Ectodermal cell (in vitro differentiated cells): ENCODE measurements at regions not wholly inside any gene's neighbourhood (a gene's known extent, or its start where the extent isn't known, plus 50 kb on each side); places are given as distances from the start of the nearest gene placed in this dataset.

ENCODE experiments used
- H3K27ac ChIP-seq: 2 replicates; pipeline ENCODE4 v1.7.0; 2013; ENCODE audit warnings: mild to moderate bottlenecking, low read depth, low read length; ENCODE audit not compliant: insufficient read depth, poor library complexity, severe bottlenecking
- H3K27me3 ChIP-seq: 2 replicates; pipeline ENCODE4 v1.7.0; 2013; ENCODE audit warnings: mild to moderate bottlenecking, low read length; ENCODE audit not compliant: insufficient read depth, control insufficient read depth, poor library complexity, severe bottlenecking
- H3K36me3 ChIP-seq: one replicate; pipeline ENCODE4 v1.7.0; 2013; ENCODE audit warnings: low read length; ENCODE audit not compliant: control insufficient read depth, insufficient read depth
- H3K4me1 ChIP-seq: one replicate; pipeline ENCODE4 v1.7.0; 2013; ENCODE audit warnings: low read length; ENCODE audit not compliant: control insufficient read depth, insufficient read depth
- H3K4me3 ChIP-seq: 2 replicates; pipeline ENCODE4 v1.7.0; 2013; ENCODE audit warnings: low read depth, low read length, control low read depth; ENCODE audit not compliant: insufficient read depth
- H3K9me3 ChIP-seq: 2 replicates; pipeline ENCODE4 v1.7.0; 2013; ENCODE audit warnings: mild to moderate bottlenecking, low read length, moderate library complexity; ENCODE audit not compliant: control insufficient read depth
- WGBS, 2 experiments: methylation state at CpG; one replicate each; pipeline ENCODE4 v1.1.7; 2013; ENCODE audit warnings: missing lambda C conversion rate in 2 of 2; 5-methylcytosine and 5-hydroxymethylcytosine counted together

GRCh38 chr5:139733698-139734538 lies 61.7 kb upstream of the PSD2 start:
- Histone ChIP-seq H3K27ac (peak overlapping the region; percentile 84), H3K4me1 (peaks cover 7% of the 10 kb centered on the region), H3K9me3 (no peaks in the 10 kb centered on the region), H3K4me3 (no peak overlapping the region), H3K27me3 (no peaks in the 10 kb centered on the region), H3K36me3 (no peaks in the 10 kb centered on the region)
- WGBS, 2 experiments, result 80% methylated on average over 22 of the region's 22 CpGs

DNA sequence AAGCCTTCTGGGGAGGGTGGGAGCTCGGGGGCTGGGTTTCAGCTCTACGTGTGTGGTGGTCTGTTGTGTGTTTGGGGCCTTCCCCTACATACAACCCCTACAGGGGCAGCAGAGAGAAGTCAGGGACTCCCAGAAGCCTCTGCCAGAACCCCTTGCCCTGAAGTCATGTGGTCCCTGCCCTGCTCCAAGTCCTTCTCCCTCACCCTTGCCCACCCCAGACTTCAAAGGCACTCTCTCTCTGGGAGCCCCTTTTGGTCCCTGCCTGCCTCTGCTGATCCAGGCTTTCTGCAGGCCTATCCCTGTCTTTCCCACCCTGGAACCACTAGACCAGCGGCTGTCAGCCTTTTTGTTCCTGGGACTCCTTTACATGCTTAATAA lies 61.1 kb upstream of the PSD2 start:
- Histone ChIP-seq H3K27me3 (no peaks in the 10 kb centered on the region), H3K27ac (peak overlapping the region; percentile 2), H3K9me3 (no peaks in the 10 kb centered on the region), H3K36me3 (no peaks in the 10 kb centered on the region), H3K4me1 (peaks cover 7% of the 10 kb centered on the region), H3K4me3 (no peak overlapping the region)
- 89 to 92% methylated on average over 1 of the region's 3 CpGs for WGBS, 2 experiments

GRCh38 chr5:139738193-139739149 lies 57.1 kb upstream of the PSD2 start:
- Histone ChIP-seq H3K9me3 (no peaks in the 10 kb centered on the region), H3K4me1 (peaks cover 15% of the 10 kb centered on the region), H3K27ac (no peak overlapping the region), H3K36me3 (no peaks in the 10 kb centered on the region), H3K27me3 (no peaks in the 10 kb centered on the region), H3K4me3 (no peak overlapping the region)
- WGBS, 2 experiments, result 88 to 89% methylated on average over 15 of the region's 15 CpGs

DNA sequence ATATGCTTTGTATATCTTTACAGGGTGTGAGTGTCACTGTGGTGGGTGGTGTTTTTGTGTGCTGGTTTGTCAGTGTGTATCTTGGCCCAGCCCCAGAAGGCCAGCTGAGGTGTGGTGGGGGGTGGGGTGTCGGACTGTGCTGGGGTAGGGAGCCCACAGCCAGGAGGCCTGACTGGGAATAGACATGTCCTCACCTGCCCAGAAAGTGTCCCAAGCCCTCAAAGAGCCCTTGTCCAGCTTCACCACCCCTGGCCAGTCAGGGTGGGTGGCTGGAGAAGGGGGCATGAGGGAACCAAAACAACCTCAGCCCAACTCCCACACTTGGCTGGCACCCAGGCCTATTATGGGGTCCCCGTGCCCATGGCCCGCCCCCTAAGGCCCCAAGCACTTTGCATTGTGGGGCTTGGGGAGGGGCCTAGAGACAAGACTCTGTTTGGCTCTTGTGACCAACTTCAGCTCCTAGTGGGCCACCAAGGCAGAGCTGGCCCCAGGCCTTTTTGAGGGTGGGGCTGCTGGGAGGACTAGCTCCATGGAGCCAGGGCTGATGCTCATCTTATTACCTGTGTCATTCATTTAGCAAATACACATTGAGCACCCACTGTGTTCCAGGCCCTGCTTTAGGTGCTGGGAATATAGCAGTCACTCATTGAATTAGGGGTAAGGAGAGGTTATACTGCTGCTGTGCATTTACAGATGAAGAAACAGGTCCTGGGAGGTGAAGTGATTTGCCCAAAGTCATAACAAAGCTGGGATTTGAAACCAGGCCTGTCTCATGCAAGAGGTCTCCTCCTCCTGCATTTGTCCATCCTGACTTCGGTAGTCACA lies 56.2 kb upstream of the PSD2 start:
- H3K4me1 ChIP-seq, result peaks cover 11% of the 10 kb centered on the region
- no peaks in the 10 kb centered on the region for H3K9me3 ChIP-seq
- 90 to 96% methylated on average over 4 of the region's 4 CpGs for WGBS, 2 experiments
- no peak overlapping the region for H3K27ac ChIP-seq
- no peak overlapping the region for H3K4me3 ChIP-seq
- peaks cover 6% of the 10 kb centered on the region for H3K27me3 ChIP-seq
- H3K36me3 ChIP-seq, result no peaks in the 10 kb centered on the region

GRCh38 chr5:139740138-139740991 lies 55.2 kb upstream of the PSD2 start:
- Histone ChIP-seq H3K36me3 (no peaks in the 10 kb centered on the region), H3K27me3 (peaks cover 13% of the 10 kb centered on the region), H3K9me3 (no peaks in the 10 kb centered on the region), H3K4me3 (no peak overlapping the region), H3K27ac (no peak overlapping the region), H3K4me1 (peaks cover 19% of the 10 kb centered on the region)
- 90 to 91% methylated on average over 19 of the region's 19 CpGs for WGBS, 2 experiments

DNA sequence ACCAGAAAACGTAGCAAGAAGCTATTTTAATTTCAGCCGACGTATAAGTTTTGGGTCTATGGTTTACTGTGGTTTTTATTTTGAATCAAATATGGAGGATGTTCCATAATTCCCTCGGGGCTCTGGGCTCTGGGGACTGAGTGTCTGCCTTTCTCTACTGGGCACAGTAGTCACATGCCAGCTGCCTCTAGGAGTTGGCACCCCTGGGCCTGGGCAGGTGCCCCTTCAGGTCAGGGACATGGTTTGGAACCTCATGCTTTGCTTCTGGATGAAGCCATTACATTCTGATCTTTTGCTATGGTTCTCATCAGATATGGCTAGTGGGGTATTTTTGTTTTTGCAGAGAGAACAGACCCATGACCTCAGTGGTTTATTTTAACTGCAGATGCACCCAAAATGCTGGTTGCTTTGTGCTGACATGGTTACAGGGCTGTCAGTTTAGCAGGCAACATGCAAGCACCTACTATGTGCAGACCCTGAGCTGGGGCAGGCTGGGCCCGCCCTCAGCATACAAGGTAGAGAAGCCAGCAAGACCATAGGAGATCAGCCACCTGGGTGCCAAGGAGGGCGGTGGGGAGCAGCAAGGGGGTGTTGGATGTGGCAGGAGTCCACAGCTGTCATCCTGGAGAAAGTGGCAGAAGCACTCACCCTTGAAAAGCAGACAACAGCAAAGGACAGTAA lies 54.5 kb upstream of the PSD2 start:
- H3K27ac ChIP-seq, result no peak overlapping the region
- H3K4me1 ChIP-seq, result peaks cover 25% of the 10 kb centered on the region
- no peaks in the 10 kb centered on the region for H3K9me3 ChIP-seq
- H3K4me3 ChIP-seq, result no peak overlapping the region
- H3K36me3 ChIP-seq, result no peaks in the 10 kb centered on the region
- peaks cover 14% of the 10 kb centered on the region for H3K27me3 ChIP-seq
- 93 to 95% methylated on average over 6 of the region's 6 CpGs for WGBS, 2 experiments

GRCh38 chr5:139741823-139742172 lies 53.8 kb upstream of the PSD2 start:
- Histone ChIP-seq H3K4me3 (no peak overlapping the region), H3K9me3 (no peaks in the 10 kb centered on the region), H3K4me1 (peaks cover 31% of the 10 kb centered on the region), H3K27ac (no peak overlapping the region), H3K36me3 (no peaks in the 10 kb centered on the region), H3K27me3 (peaks cover 20% of the 10 kb centered on the region)
- 92 to 94% methylated on average over 3 of the region's 3 CpGs for WGBS, 2 experiments

- no peak overlapping the region for H3K4me3 ChIP-seq
- no peaks in the 10 kb centered on the region for H3K9me3 ChIP-seq
- WGBS, 2 experiments, result 81 to 83% methylated on average over 14 of the region's 14 CpGs
- no peaks in the 10 kb centered on the region for H3K36me3 ChIP-seq
- H3K4me1 ChIP-seq, result peaks cover 36% of the 10 kb centered on the region
- H3K27me3 ChIP-seq, result peaks cover 25% of the 10 kb centered on the region
- no peak overlapping the region for H3K27ac ChIP-seq
These were observed 53.3 kb upstream of the PSD2 start for GRCh38 chr5:139742173-139742903.
